Kidney (tissue), 13 donors: ENCODE measurements at regions not wholly inside any gene's neighbourhood (a gene's known extent, or its start where the extent isn't known, plus 50 kb on each side); places are given as distances from the start of the nearest gene placed in this dataset.

Experiments used
- DNase-seq, 5 donors: peaks; one replicate each; pipeline ENCODE4 v3.0.0-alpha.2; 2013 to 2020
- FAIRE-seq: peaks from 2 replicates; lab custom pipeline; 2012; peaks lifted over from hg19 to GRCh38; lab: Jason Lieb, UNC
- H3K27ac ChIP-seq, 2 donors: one replicate each; pipeline ENCODE4 v1.7.0; 2013; ENCODE audit warnings: low read depth in 2 of 2, low read length in 2 of 2, inconsistent platforms in 1 of 2
- H3K27me3 ChIP-seq: one replicate; pipeline ENCODE4 v1.7.1; 2013; ENCODE audit warnings: low read length, inconsistent platforms; ENCODE audit not compliant: control insufficient read depth, insufficient read depth
- H3K36me3 ChIP-seq, 3 donors: one replicate each; pipeline versions ENCODE4 v1.7.0 to v1.7.1; 2013; ENCODE audit warnings: low read length in 3 of 3, control low read depth in 1 of 3, inconsistent platforms in 1 of 3; ENCODE audit not compliant: insufficient read depth in 3 of 3, control insufficient read depth in 2 of 3
- H3K4me1 ChIP-seq, 3 donors: one replicate each; pipeline versions ENCODE4 v1.7.0 to v1.7.1; 2013; ENCODE audit warnings: low read length in 3 of 3, inconsistent platforms in 1 of 3, low read depth in 1 of 3; ENCODE audit not compliant: control insufficient read depth in 2 of 3, insufficient read depth in 2 of 3
- H3K4me3 ChIP-seq, 3 donors: one replicate each; pipeline versions ENCODE4 v1.7.0 to v1.8.1; 2013; ENCODE audit warnings: low read length in 3 of 3, control low read depth in 1 of 3, inconsistent platforms in 1 of 3
- H3K9ac ChIP-seq, 3 donors: one replicate each; pipeline versions ENCODE4 v1.7.0 to v1.7.1; 2013; ENCODE audit warnings: low read length in 3 of 3, control low read depth in 1 of 3, inconsistent platforms in 1 of 3
- H3K9me3 ChIP-seq, 3 donors: one replicate each; pipeline versions ENCODE4 v1.7.0 to v1.7.1; 2013; ENCODE audit warnings: low read length in 3 of 3, control low read depth in 1 of 3, inconsistent platforms in 1 of 3; ENCODE audit not compliant: control insufficient read depth in 2 of 3, insufficient read depth in 1 of 3
- intact Hi-C: fragments of 100-400 bp; cut with DNase I; formaldehyde crosslinking; loops from one replicate; pipeline ENCODE4 v1.11.1; 2022
- TF ChIP-seq, protein P1 (sequence below): IDR thresholded peaks from 3 replicates; pipeline ENCODE4 v1.5.1; 2012; ENCODE audit warnings: mild to moderate bottlenecking, moderate library complexity, borderline replicate concordance; ENCODE audit not compliant: insufficient read depth; ENCODE audit errors: extremely low read depth
- donor health status: control.
- donor health status: control.
- donor health status: control.
- donor health status: control.
- donor health status: control.
- donor health status: DM: yes; HTN: yes; CAD: no.
- donor health status: Normal renal cell carcinoma (clear cell type).

DNA sequence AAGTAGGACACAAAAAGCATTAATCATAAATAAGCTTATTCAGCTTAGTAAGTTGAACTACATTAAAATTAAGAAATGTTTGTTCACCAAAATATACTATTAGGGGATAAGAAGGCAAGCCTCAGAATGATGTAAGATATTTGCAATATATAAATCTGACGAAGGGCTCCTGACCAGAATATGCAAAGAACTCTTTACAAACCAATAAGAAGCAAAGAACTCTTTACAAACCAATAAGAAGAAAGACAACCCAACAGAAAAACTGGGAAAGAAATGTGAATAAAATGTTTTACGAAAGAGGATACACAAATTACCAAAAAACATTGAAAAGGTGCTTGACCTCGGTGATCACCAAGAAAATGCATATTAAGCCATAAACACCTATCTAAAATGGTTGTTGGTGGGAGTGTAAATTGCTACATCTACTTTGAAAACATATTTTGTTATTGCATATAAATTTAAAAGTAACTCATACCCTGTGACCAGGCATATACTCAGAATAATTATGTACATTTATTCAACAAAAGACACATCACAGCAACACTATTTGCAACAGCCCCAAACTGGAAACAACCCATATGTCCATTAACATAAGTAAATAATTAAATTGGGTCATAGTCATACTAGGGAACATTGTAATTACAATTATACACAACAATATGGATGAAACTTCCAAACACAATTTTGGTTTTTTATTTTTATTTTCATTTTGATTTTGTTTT is 83.3 kb upstream of the CTBP2 start:
- H3K27me3 ChIP-seq = no peaks in the 10 kb centered on the region
- H3K36me3 ChIP-seq = no peaks in the 10 kb centered on the region
- no peak overlapping the region for H3K4me3 ChIP-seq
- intact Hi-C loops = no loop called here
- peaks cover 0 to under 1% (median 0%) of the 10 kb centered on the region in 3 donors for H3K9me3 ChIP-seq
- FAIRE-seq (no peak), DNase-seq (no peak)
- H3K4me1 ChIP-seq = no peaks in the 10 kb centered on the region
- no peak overlapping the region for H3K9ac ChIP-seq
- H3K27ac ChIP-seq = no peak overlapping the region
- TF ChIP-seq, protein P1, sequence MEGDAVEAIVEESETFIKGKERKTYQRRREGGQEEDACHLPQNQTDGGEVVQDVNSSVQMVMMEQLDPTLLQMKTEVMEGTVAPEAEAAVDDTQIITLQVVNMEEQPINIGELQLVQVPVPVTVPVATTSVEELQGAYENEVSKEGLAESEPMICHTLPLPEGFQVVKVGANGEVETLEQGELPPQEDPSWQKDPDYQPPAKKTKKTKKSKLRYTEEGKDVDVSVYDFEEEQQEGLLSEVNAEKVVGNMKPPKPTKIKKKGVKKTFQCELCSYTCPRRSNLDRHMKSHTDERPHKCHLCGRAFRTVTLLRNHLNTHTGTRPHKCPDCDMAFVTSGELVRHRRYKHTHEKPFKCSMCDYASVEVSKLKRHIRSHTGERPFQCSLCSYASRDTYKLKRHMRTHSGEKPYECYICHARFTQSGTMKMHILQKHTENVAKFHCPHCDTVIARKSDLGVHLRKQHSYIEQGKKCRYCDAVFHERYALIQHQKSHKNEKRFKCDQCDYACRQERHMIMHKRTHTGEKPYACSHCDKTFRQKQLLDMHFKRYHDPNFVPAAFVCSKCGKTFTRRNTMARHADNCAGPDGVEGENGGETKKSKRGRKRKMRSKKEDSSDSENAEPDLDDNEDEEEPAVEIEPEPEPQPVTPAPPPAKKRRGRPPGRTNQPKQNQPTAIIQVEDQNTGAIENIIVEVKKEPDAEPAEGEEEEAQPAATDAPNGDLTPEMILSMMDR = no peak

DNA sequence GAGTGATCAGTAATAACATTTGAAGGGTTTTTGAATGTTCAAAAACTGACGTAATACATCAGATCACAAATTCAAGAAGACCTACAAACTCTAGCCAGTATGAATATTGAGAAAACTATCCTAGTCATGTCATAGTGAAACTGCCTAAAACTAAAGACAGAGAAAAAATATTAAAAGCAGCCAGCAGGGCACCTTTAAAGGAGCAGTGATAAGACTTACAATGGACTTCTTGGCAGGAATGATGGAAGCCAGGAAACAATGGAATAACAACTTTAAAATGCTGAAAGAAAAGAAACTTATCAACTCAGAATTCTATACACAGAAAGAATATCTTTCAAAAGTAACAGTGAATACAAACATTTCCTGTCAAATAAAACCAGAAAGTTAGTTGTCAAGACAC is 78.3 kb upstream of the CTBP2 start:
- no peaks in the 10 kb centered on the region for H3K36me3 ChIP-seq
- FAIRE-seq = no peak
- no peaks in the 10 kb centered on the region for H3K4me1 ChIP-seq
- intact Hi-C loops = no loop called here
- H3K9me3 ChIP-seq = peaks cover 0 to 5% (median 0%) of the 10 kb centered on the region in 3 donors
- no peaks in the 10 kb centered on the region for H3K27me3 ChIP-seq
- no peak overlapping the region for H3K27ac ChIP-seq
- H3K9ac ChIP-seq = no peak overlapping the region
- TF ChIP-seq, protein P1 = no peak
- no peak overlapping the region for H3K4me3 ChIP-seq
- DNase-seq = no peak

DNA sequence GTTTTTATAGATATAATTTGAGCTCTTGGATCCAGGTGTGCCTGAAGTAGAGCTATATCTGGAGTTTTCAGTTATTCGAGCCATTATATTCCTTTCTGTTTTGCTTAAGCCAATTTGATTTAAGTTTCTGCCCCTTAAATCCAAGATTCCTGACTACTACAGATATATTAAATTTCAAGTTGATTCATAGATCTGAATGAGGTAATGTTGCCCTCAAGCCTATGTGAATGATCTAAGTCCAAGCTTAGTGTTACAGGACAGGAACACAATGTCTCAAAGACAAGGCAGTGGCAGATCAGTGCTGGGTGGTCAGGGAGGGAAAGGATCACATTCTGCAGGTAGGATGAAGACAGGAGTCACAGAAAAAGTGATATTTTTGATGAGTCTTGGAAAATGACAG is 75.7 kb upstream of the CTBP2 start:
- DNase-seq = no peak
- Histone ChIP-seq H3K27ac (no peak overlapping the region), H3K9ac (no peak overlapping the region), H3K27me3 (no peaks in the 10 kb centered on the region), H3K36me3 (no peaks in the 10 kb centered on the region), H3K4me1 (no peaks in the 10 kb centered on the region), H3K9me3 (peaks cover 0 to 5% (median 0%) of the 10 kb centered on the region in 3 donors), H3K4me3 (no peak overlapping the region)
- intact Hi-C loops = no loop called here
- TF ChIP-seq, protein P1 = no peak
- no peak for FAIRE-seq
